Neural cell (in vitro differentiated cells): ENCODE measurements at regions not wholly inside any gene's neighbourhood (a gene's known extent, or its start where the extent isn't known, plus 50 kb on each side); places are given as distances from the start of the nearest gene placed in this dataset.

Experiments
- CTCF ChIP-seq: fragments of 450-650 bp; IDR thresholded peaks from 2 replicates; pipeline ENCODE4 v1.5.1; 2014; ENCODE audit warnings: antibody characterized with exemption, mild to moderate bottlenecking, moderate library complexity; ENCODE audit not compliant: poor library complexity, severe bottlenecking
- EP300 ChIP-seq: fragments of 450-650 bp; conservative IDR thresholded peaks from 2 replicates; pipeline ENCODE4 v1.6.1; 2014; ENCODE audit warnings: antibody characterized with exemption, mild to moderate bottlenecking, moderate library complexity; ENCODE audit not compliant: poor library complexity, severe bottlenecking
- EZH2 ChIP-seq: fragments of 200-600, 300-800 bp; shearing (Covaris generic), sonication (generic); IDR thresholded peaks from 2 replicates; pipeline ENCODE4 v1.6.1; 2014; ENCODE audit warnings: antibody characterized with exemption, low read length, borderline replicate concordance, mild to moderate bottlenecking; ENCODE audit not compliant: insufficient read depth, poor library complexity, severe bottlenecking
- POLR2AphosphoS5 ChIP-seq: IDR thresholded peaks from 2 replicates; pipeline ENCODE4 v1.6.1; 2012
- SMC3 ChIP-seq: fragments of 450-650 bp; conservative IDR thresholded peaks from 2 replicates; pipeline ENCODE4 v1.6.1; 2014; ENCODE audit warnings: antibody characterized with exemption, mild to moderate bottlenecking, moderate library complexity; ENCODE audit not compliant: poor library complexity
- TAF1 ChIP-seq: IDR thresholded peaks from 2 replicates; pipeline ENCODE4 v1.6.1; 2012; ENCODE audit warnings: low read depth
- TF ChIP-seq, protein P1 (sequence below): IDR thresholded peaks from 2 replicates; pipeline ENCODE4 v1.6.1; 2012; ENCODE audit warnings: borderline replicate concordance

DNA sequence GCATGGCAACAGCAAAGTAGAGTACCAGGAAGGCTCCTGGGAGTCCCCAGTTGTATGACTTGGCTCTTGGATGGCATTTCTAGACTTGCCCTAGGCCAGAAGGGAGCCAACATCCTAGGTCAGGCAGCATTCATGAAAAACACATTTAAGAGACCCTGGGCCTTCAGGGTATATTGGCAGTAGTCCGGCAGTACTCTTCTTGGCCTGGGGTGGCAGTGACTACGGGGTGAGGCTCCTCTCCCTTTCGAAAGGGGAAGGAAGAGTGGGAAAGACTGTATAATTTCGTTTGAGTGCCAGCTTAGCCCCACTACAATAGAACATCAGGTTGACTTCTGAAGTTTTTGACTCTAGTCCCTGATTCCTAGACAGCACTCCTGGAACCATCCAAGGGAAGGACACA is 136.4 kb downstream of the ZIC4 start:
- TF ChIP-seq CTCF, result no peak
- TF ChIP-seq, protein P1, sequence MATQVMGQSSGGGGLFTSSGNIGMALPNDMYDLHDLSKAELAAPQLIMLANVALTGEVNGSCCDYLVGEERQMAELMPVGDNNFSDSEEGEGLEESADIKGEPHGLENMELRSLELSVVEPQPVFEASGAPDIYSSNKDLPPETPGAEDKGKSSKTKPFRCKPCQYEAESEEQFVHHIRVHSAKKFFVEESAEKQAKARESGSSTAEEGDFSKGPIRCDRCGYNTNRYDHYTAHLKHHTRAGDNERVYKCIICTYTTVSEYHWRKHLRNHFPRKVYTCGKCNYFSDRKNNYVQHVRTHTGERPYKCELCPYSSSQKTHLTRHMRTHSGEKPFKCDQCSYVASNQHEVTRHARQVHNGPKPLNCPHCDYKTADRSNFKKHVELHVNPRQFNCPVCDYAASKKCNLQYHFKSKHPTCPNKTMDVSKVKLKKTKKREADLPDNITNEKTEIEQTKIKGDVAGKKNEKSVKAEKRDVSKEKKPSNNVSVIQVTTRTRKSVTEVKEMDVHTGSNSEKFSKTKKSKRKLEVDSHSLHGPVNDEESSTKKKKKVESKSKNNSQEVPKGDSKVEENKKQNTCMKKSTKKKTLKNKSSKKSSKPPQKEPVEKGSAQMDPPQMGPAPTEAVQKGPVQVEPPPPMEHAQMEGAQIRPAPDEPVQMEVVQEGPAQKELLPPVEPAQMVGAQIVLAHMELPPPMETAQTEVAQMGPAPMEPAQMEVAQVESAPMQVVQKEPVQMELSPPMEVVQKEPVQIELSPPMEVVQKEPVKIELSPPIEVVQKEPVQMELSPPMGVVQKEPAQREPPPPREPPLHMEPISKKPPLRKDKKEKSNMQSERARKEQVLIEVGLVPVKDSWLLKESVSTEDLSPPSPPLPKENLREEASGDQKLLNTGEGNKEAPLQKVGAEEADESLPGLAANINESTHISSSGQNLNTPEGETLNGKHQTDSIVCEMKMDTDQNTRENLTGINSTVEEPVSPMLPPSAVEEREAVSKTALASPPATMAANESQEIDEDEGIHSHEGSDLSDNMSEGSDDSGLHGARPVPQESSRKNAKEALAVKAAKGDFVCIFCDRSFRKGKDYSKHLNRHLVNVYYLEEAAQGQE, result no peak
- no peak for TF ChIP-seq POLR2AphosphoS5
- TF ChIP-seq EP300, result no peak
- no peak for TF ChIP-seq TAF1
- TF ChIP-seq EZH2, result no peak
- no peak for TF ChIP-seq SMC3
